GM12872 (cell line): ENCODE measurements at regions not wholly inside any gene's neighbourhood (a gene's known extent, or its start where the extent isn't known, plus 50 kb on each side); places are given as distances from the start of the nearest gene placed in this dataset.

Experiments
- TF ChIP-seq, protein P1 (sequence below): IDR thresholded peaks from 3 replicates; pipeline ENCODE4 v1.5.1; 2011; ENCODE audit warnings: low read depth, mild to moderate bottlenecking, low read length, moderate library complexity; ENCODE audit not compliant: insufficient read depth

GRCh38 chr1:177789956-177790355, 179.9 kb downstream of the SEC16B start:
- TF ChIP-seq, protein P1, sequence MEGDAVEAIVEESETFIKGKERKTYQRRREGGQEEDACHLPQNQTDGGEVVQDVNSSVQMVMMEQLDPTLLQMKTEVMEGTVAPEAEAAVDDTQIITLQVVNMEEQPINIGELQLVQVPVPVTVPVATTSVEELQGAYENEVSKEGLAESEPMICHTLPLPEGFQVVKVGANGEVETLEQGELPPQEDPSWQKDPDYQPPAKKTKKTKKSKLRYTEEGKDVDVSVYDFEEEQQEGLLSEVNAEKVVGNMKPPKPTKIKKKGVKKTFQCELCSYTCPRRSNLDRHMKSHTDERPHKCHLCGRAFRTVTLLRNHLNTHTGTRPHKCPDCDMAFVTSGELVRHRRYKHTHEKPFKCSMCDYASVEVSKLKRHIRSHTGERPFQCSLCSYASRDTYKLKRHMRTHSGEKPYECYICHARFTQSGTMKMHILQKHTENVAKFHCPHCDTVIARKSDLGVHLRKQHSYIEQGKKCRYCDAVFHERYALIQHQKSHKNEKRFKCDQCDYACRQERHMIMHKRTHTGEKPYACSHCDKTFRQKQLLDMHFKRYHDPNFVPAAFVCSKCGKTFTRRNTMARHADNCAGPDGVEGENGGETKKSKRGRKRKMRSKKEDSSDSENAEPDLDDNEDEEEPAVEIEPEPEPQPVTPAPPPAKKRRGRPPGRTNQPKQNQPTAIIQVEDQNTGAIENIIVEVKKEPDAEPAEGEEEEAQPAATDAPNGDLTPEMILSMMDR: no peak

GRCh38 chr1:177786176-177786745, 183.6 kb downstream of the SEC16B start:
- TF ChIP-seq, protein P1: no peak

DNA sequence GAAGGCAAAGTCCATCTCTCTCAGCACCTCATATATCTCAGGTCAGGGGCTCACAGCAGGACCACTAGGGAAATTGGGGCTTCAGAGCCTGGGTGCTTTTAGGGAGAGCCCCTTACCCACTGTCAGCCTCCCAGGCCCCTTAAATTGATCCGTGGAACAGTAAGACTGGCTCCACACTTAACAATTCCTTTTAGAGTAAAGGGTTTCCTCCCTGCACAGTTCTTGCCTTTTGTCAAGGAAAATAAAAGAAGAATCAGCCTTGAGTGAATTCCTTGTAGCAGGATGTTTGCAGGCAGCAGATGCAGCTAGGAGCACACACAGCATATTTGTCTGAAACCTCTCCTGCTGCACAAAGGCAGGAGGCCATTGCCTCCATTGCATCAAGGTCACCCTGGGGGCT, 184.9 kb downstream of the SEC16B start:
- TF ChIP-seq, protein P1: no peak

GRCh38 chr1:177784409-177784808, 185.4 kb downstream of the SEC16B start:
- TF ChIP-seq, protein P1: no peak

GRCh38 chr1:177783051-177783450, 186.8 kb downstream of the SEC16B start:
- TF ChIP-seq, protein P1: peak; percentile 29; the same call in 1 of the 3 replicates

DNA sequence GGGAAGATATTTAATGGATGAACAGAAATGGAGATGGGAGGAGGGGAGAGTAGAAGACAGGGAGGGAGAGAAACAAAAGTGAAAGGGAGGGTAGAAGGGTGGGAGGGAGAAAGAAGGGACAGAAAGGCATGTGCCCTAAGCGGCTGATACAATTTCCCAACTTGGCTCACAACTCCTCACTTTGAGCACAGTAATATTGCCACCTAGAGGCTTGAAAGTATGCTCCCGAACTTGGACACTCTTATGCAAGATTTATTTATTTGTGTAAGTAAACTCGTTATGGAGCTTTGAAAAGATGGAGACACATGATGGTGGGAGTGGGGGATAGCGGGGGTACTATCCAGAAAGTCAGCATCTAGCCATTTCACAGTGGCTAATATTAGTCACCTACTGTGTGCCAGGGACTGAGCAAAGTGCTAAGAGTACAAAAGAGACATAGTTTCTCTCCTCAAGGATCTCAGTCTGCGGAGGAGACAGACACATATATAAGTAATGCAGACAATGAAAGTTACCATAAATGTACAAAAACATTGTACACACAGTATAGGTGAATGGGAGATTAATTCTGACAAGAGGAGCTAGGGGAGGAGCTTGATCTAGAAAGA, 189.7 kb downstream of the SEC16B start:
- TF ChIP-seq, protein P1: peak; percentile 59

- TF ChIP-seq, protein P1: no peak
Observed at GRCh38 chr1:177779166-177779965, 190.5 kb downstream of the SEC16B start.
